CD14-positive monocyte (primary cell): ENCODE measurements at regions not wholly inside any gene's neighbourhood (a gene's known extent, or its start where the extent isn't known, plus 50 kb on each side); places are given as distances from the start of the nearest gene placed in this dataset.
"Not testable (repeated sequence)": the region's sequence is repeated elsewhere in the genome, so short reads cannot be mapped to it uniquely, and the experiment has no call there.

Experiments
- DNase-seq, 3 donors: peaks; one replicate each; pipeline ENCODE4 v3.0.0-alpha.2; 2011 to 2022
- H2AFZ ChIP-seq: 2 replicates; pipeline ENCODE4 v1.6.0; 2012; ENCODE audit warnings: mild to moderate bottlenecking, low read depth, low read length, inconsistent platforms; ENCODE audit not compliant: insufficient read depth, poor library complexity, severe bottlenecking
- H3K27ac ChIP-seq, 2 donors: 1 replicate in 1 of 2; 2 replicates in 1 of 2; pipeline ENCODE4 v1.5.1; 2012 to 2013; ENCODE audit warnings: low read length in 2 of 2, control low read depth in 1 of 2, inconsistent platforms in 1 of 2, low read depth in 1 of 2, mild to moderate bottlenecking in 1 of 2
- H3K27me3 ChIP-seq, 2 donors: one replicate each; pipeline versions ENCODE4 v1.6.0 to v1.6.1; 2011 to 2013; ENCODE audit warnings: low read length in 2 of 2; ENCODE audit not compliant: control insufficient read depth in 2 of 2, insufficient read depth in 2 of 2
- H3K36me3 ChIP-seq, 2 donors: replicated peaks in 1 of 2; 1 replicate in 1 of 2; 2 replicates in 1 of 2; pipeline versions ENCODE4 v1.5.1 to v1.6.1; 2012 to 2013; ENCODE audit warnings: low read length in 2 of 2, control low read depth in 1 of 2, inconsistent platforms in 1 of 2, mild to moderate bottlenecking in 1 of 2; ENCODE audit not compliant: insufficient read depth in 2 of 2, control insufficient read depth in 1 of 2
- H3K4me1 ChIP-seq, 2 donors: 1 replicate in 1 of 2; 2 replicates in 1 of 2; pipeline versions ENCODE4 v1.5.1 to v1.6.1; 2012 to 2013; ENCODE audit warnings: low read length in 2 of 2, control low read depth in 1 of 2, inconsistent platforms in 1 of 2, mild to moderate bottlenecking in 1 of 2, moderate library complexity in 1 of 2; ENCODE audit not compliant: insufficient read depth in 2 of 2, control insufficient read depth in 1 of 2
- H3K4me2 ChIP-seq: replicated peaks from 2 replicates; pipeline ENCODE3; 2012; ENCODE audit warnings: low read length, moderate library complexity, mild to moderate bottlenecking; ENCODE audit not compliant: poor library complexity, severe bottlenecking; ENCODE audit errors: extremely low read depth
- H3K4me3 ChIP-seq, 3 experiments: fragments of 200-600 bp in 1 of 3; sonication (generic) in 1 of 3; replicated peaks in 1 of 3; 1 replicate in 2 of 3; 2 replicates in 1 of 3; pipeline ENCODE4 v1.5.1; 2011 to 2013; ENCODE audit warnings: low read length in 3 of 3, mild to moderate bottlenecking in 3 of 3, control low read depth in 2 of 3, low read depth in 2 of 3, inconsistent platforms in 1 of 3, moderate library complexity in 1 of 3
- H3K79me2 ChIP-seq: 2 replicates; pipeline ENCODE4 v1.6.0; 2012; ENCODE audit warnings: mild to moderate bottlenecking, control low read depth, inconsistent platforms, low read length, moderate library complexity; ENCODE audit not compliant: insufficient read depth
- H3K9ac ChIP-seq: 2 replicates; pipeline ENCODE4 v1.6.0; 2017; ENCODE audit warnings: low read length, mild to moderate bottlenecking; ENCODE audit not compliant: insufficient read depth, poor library complexity, severe bottlenecking
- H3K9me3 ChIP-seq, 2 donors: replicated peaks in 1 of 2; 1 replicate in 1 of 2; 2 replicates in 1 of 2; pipeline versions ENCODE4 v1.5.1 to v1.6.1; 2012 to 2013; ENCODE audit warnings: low read length in 2 of 2, control low read depth in 1 of 2; ENCODE audit not compliant: control insufficient read depth in 1 of 2, insufficient read depth in 1 of 2
- H4K20me1 ChIP-seq: 2 replicates; pipeline ENCODE4 v1.6.0; 2012; ENCODE audit warnings: mild to moderate bottlenecking, low read length, control low read depth, moderate library complexity; ENCODE audit not compliant: insufficient read depth
- H3K27ac Mint-ChIP-seq, 7 donors: one replicate each; pipeline ENCODE4 v1.8.0; 2020; ENCODE audit warnings: mild to moderate bottlenecking in 7 of 7, mixed read lengths in 7 of 7, moderate library complexity in 6 of 7, inconsistent platforms in 2 of 7
- H3K27me3 Mint-ChIP-seq, 3 donors: one replicate each; pipeline ENCODE4 v1.8.0; 2021 to 2022; ENCODE audit warnings: low read depth in 3 of 3, mild to moderate bottlenecking in 3 of 3, mixed read lengths in 3 of 3, moderate library complexity in 3 of 3, inconsistent platforms in 1 of 3
- H3K36me3 Mint-ChIP-seq, 2 donors: one replicate each; pipeline ENCODE4 v1.8.0; 2020; ENCODE audit warnings: mixed read lengths in 2 of 2, inconsistent platforms in 1 of 2, mild to moderate bottlenecking in 1 of 2
- H3K4me1 Mint-ChIP-seq: one replicate; pipeline ENCODE4 v1.8.0; 2020; ENCODE audit warnings: mild to moderate bottlenecking, mixed read lengths
- H3K4me3 Mint-ChIP-seq, 2 donors: one replicate each; pipeline ENCODE4 v1.8.0; 2020; ENCODE audit warnings: mild to moderate bottlenecking in 2 of 2, mixed read lengths in 2 of 2, moderate library complexity in 1 of 2
- H3K9me3 Mint-ChIP-seq, 7 donors: one replicate each; pipeline ENCODE4 v1.8.0; 2020 to 2022; ENCODE audit warnings: mixed read lengths in 7 of 7, mild to moderate bottlenecking in 6 of 7, moderate library complexity in 6 of 7, inconsistent platforms in 2 of 7
- WGBS: methylation state at CpG from one replicate; pipeline ENCODE4 v1.1.5; 2013; ENCODE audit warnings: missing lambda C conversion rate; ENCODE audit not compliant: insufficient coverage; 5-methylcytosine and 5-hydroxymethylcytosine counted together
- intact Hi-C, 2 donors: fragments of 100-400 bp; cut with micrococcal nuclease; formaldehyde crosslinking; loops; one replicate each; pipeline versions ENCODE4 v1.15.0 to v1.15.1; 2023

DNA sequence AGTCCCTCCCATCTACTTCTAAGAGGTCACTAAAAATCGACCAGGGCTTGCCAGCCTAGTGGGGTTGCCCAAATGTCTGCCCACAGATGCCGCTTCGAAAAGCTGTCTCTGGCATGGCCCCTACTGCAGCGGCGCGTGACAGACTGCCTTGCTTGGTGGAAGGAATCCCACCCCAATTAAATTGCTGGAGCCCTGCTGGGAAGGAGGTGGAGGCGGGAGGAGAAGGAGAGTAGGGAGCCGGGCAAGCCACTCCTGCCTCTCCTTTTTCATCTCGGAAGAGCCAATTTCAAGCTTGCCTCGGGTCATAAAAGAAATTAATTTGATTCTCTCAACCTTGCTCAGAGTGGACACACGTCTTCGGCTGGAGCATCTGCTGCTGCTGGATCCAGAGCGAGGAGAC, 106.0 kb downstream of the NPIPA8 start:
- H3K27me3 Mint-ChIP-seq, H4K20me1 ChIP-seq: not testable (repeated sequence)

GRCh38 chr16:18222054-18223009, 114.2 kb downstream of the NPIPA8 start:
- H3K36me3 ChIP-seq, H3K79me2 ChIP-seq, H3K4me3 ChIP-seq, intact Hi-C loops, H3K36me3 Mint-ChIP-seq, H3K27ac ChIP-seq, H3K9ac ChIP-seq, H3K9me3 Mint-ChIP-seq, H4K20me1 ChIP-seq, DNase-seq, H3K27me3 Mint-ChIP-seq, H3K4me1 ChIP-seq, H3K4me1 Mint-ChIP-seq, H2AFZ ChIP-seq, H3K27ac Mint-ChIP-seq, H3K4me3 Mint-ChIP-seq, H3K27me3 ChIP-seq, H3K9me3 ChIP-seq, H3K4me2 ChIP-seq: not testable (repeated sequence)
- WGBS = no CpG with 5 or more reads among the region's 24 CpGs

More for the DNA sequence above, 106.0 kb downstream of the NPIPA8 start:
- H3K4me3 Mint-ChIP-seq, H3K79me2 ChIP-seq, intact Hi-C loops, H3K4me1 Mint-ChIP-seq, H3K36me3 ChIP-seq, DNase-seq, H3K9me3 ChIP-seq, H3K27ac ChIP-seq, H3K4me2 ChIP-seq, H3K27ac Mint-ChIP-seq, H3K36me3 Mint-ChIP-seq, H3K27me3 ChIP-seq, H3K9me3 Mint-ChIP-seq, H2AFZ ChIP-seq, H3K9ac ChIP-seq, H3K4me3 ChIP-seq, H3K4me1 ChIP-seq: not testable (repeated sequence)
- WGBS = no CpG with 5 or more reads among the region's 13 CpGs

DNA sequence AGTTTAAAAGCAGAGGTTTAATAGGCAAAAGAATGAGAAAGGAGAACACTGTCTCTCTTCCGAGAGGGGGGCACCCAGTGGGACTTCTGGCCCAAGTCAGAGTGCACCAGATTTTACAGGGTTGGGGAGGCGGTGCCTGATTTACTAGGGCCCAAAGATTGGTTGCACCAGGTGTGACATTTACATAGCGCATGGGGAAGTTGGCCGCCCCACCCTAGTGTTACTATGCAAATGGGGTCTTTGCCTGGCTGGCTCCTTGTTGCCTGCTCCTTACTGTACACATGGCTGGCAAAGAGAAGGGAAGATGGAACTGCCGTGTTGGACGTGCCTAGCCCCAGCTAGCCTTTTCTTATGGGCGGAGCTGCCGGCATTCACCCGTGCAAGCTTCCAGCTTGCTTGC, 118.8 kb downstream of the NPIPA8 start:
- H3K27ac Mint-ChIP-seq, H3K9me3 ChIP-seq, H4K20me1 ChIP-seq, H3K4me1 Mint-ChIP-seq, DNase-seq, H3K4me3 Mint-ChIP-seq, H3K36me3 ChIP-seq, H3K79me2 ChIP-seq, H3K27ac ChIP-seq, H3K27me3 ChIP-seq, H3K4me2 ChIP-seq, H3K4me3 ChIP-seq, H3K36me3 Mint-ChIP-seq, intact Hi-C loops, H3K27me3 Mint-ChIP-seq, H2AFZ ChIP-seq, H3K9ac ChIP-seq, H3K4me1 ChIP-seq, H3K9me3 Mint-ChIP-seq: not testable (repeated sequence)
- no CpG with 5 or more reads among the region's 9 CpGs for WGBS

DNA sequence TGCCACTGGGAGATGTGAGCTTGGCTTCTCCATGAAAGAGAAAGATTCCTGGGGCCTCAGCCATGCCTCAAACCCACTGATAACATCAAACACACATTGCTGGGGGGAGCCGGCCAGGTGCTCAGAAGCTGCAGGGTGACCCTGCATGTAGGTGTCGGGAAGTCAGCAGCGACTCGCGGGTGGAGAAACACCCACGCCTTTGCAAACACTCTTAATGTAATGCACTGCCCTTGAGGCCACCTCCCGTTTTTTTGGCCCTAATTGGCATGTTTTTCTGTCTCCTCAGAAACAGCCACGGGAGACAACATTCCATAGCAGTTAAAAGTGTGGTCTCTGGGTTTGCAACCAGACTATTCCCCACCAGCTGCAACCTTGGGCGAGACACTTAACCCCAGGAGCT, 119.7 kb downstream of the NPIPA8 start:
- H3K27me3 Mint-ChIP-seq, H3K4me2 ChIP-seq, H3K36me3 Mint-ChIP-seq, H3K27me3 ChIP-seq, DNase-seq, H3K9ac ChIP-seq, H3K27ac ChIP-seq, H3K36me3 ChIP-seq, H3K4me1 ChIP-seq, intact Hi-C loops, H2AFZ ChIP-seq, H3K4me3 ChIP-seq, H3K27ac Mint-ChIP-seq, H3K4me1 Mint-ChIP-seq, H3K4me3 Mint-ChIP-seq, H3K79me2 ChIP-seq, H4K20me1 ChIP-seq, H3K9me3 ChIP-seq, H3K9me3 Mint-ChIP-seq: not testable (repeated sequence)
- no CpG with 5 or more reads among the region's 9 CpGs for WGBS
